GM19351 (cell line): ENCODE measurements at regions not wholly inside any gene's neighbourhood (a gene's known extent, or its start where the extent isn't known, plus 50 kb on each side); places are given as distances from the start of the nearest gene placed in this dataset.

Experiments used
- ATAC-seq: cut with Tn5 transposase; IDR thresholded peaks from one replicate; pipeline ENCODE4 v1.9.1; 2021; ENCODE audit warnings: mild to moderate bottlenecking, moderate library complexity; ENCODE audit not compliant: unreplicated experiment

DNA sequence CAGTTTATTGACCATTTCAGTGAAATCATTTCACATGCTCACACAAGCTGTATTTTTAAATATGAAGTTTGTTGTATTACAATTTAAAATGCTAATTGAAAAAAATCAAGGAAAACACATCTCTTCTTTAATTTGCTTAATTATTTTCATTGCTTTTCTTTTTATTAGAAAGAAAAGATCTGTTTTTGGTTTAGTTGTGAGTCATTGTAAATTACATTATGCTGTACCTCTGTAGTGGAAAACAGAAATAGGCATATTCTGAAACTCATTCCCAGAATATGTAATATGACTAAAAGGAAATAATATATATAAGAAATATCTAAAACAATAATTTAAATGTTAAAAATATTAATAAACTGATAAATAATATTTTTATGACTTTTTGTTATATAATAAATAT lies 161.9 kb downstream of the HGF start:
- ATAC-seq, result no peak

DNA sequence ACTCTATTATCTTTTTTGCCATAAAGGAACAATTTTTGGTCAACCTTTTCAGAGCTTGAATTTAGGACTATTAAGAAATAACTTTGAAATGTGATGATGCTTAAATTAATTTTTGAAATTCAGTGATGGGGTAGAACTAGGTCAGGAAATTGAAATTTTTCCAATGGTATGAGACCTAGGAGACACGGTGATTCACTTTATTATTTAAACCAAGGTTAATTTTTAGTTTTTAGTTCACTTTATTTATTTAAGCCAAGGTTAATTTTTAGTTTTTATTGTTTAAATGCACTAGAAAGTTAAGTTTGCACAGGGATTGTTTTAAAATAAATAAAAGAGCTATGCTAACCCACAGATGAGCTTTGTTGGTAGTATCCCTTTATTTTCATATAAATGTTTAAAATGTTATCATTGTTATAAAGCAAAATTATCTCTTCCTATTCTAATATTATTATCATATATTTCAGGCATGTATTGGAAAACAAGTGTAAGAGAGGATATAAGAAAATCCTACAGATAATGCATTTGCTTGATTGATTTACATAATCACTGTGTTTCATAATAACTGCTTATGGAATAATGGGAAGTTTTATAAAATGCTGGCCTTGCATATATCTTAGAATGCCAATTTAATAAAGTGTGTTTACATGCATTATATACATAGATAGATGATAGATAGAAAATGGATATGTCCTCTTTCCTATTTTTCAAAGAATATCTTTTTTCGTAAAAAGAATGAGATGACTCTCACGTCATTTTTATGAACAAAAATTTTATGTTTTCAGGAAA lies 163.6 kb downstream of the HGF start:
- no peak for ATAC-seq

DNA sequence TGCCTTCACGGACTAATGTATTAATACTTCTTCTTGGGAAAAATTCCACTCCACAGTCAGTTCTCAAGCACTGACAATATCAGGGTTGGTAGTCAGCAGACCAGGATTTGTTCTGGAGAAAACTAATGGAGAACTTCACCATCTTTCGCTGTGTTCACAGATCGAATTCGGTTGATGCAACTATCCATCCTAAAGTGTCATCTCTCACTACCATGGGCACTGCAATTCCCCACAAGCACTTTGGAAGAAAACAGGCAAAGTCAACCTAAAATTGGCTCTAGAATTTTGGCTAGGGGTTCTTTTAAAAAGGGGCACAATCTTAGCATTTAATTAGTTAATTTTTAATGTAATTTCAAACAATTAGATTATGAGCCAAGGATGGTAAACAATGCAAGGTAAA lies 164.4 kb downstream of the HGF start:
- no peak for ATAC-seq

DNA sequence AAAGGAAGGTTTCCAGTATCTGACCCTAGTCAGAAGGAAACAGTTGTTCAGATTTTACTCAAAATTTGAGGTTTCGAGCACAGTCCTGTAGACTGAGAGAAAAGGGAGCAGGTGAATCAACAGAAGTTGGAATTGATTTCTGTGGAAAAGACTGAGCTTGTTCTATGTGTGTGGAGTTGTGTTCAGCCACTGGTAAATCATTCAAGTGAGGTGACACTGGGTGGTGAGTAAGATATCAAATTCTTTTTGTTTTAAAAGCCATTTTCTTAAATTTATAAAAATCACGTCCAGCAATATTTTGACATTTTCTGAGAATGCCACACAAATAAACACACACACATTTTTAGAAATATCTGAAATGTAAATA lies 165.1 kb downstream of the HGF start:
- no peak for ATAC-seq

GRCh38 chr7:81604075-81604807 lies 165.6 kb downstream of the HGF start:
- ATAC-seq, result no peak

DNA sequence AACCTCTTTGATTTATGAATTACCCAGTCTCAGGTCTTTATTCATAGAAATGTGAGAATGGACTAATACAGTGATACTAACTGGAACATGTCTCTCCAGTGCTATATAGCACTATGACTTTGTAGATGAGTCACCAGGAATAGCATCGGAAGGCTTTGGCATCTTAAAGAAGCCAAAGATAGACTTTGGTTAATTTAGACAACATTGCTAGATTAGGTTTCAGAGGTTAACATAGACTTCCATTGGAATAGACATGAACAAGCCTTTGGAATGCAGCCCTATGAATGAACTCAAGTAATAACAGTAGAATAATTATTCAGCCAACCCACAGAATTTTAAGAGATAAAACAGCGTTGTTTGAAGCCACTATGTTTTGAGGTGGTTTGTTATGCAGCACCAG lies 169.2 kb downstream of the HGF start:
- no peak for ATAC-seq

DNA sequence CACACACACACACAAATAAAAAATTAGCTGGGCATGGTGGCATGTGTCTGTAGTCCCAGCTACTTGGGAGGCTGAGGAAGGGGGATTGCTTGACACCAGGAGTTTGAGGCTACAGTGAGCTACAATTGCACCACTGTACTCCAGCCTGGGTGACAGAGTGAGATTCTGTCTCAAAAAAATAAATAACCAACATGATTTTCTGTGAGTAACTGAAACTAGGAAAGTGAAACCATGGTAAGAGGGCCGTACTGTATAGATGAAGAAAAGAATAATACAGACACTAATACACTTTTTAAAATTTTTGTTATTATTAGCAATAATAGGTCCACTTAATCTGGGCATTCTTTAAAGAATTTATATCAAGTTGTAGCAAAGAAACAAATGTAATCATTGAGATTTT lies 170.9 kb downstream of the HGF start:
- ATAC-seq, result no peak

DNA sequence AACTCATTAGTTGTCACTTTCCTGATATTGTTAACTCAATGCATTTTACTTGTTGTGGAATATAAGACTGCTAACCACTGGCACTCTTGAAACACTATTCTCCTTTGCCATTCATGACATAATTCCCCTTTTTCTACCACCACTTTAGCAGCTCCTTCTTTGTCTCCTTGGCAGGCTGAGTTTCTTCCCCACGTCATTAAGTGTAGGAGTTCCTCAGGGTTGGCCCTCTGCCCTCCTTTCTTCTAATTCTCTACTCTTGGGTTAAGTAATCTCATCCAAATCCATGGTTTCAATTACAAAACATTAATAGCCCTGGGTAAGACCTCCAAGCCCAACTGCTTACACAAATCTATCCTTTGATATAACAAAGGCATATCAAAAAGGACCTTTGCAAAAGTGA lies 175.1 kb downstream of the HGF start:
- no peak for ATAC-seq

DNA sequence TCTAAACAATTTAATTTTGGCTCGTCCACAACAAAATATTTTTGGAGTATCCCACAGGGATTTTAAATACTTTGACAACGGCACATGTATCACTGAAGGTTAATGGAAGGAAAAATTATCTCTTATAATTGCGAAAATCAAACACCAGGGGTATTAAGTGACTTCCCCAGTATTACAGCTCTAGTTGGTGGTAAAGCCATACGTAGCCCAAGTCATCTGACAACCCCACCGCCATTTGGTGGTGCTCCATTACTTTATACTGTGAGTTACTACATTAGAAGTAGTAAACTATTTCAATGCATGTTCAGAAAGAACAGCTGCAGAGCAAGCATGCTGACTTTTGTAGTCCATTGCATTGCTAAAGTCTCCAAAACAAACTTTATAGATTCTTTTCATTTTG lies 179.7 kb downstream of the HGF start:
- no peak for ATAC-seq

DNA sequence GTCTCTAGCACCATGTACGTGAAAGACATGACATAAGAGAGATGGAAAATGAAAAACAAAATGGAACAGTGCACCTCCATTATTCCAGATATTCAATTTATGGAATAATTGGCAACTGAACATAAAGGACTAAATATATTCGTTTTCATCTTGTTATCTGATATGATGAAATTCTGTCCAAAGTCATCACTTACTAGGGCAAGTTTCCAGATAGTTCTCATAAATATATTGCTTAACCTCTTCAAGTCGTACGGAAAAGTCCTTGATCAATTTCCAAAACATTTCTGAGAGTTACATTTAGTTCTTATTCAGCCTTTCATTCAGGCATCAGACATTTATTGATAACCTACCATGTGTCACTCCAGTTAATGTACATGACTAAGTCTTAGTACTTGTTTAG lies 185.2 kb downstream of the HGF start:
- ATAC-seq, result no peak

GRCh38 chr7:81583882-81584533 lies 185.8 kb downstream of the HGF start:
- no peak for ATAC-seq

- peak; percentile 60 for ATAC-seq
Measured at GRCh38 chr7:81583090-81583489, 186.8 kb downstream of the HGF start.

DNA sequence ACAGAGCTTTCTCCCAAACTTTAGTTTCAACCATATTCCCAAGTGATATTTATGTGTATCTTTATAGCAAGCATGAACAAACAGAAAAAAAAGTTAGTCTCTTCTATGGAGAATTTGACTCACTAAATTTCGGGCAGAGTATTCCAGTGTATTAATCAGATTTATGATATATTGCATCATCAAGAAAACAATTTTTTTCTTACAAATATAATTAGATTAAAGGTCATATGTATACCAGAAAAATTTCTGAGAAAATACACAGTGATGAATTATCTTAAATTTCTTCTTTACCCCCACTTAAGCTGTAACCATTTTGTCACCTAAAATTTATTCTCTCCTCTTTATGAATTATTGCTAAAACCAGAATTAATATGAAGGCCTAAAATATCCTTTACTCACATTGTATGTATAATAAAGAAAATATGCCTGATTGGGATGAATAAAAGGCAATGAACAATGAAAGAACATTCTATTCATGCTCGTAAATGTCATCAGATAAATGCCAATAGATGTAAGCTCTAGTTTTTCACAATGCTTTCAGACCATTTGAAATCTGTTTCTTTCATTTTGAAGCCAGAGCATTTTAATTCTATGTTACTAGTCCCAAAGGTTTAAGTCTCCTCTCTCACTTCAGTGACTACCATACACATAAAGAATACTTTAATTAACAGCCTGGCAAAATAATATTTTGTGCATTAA lies 192.1 kb downstream of the HGF start:
- ATAC-seq, result no peak

DNA sequence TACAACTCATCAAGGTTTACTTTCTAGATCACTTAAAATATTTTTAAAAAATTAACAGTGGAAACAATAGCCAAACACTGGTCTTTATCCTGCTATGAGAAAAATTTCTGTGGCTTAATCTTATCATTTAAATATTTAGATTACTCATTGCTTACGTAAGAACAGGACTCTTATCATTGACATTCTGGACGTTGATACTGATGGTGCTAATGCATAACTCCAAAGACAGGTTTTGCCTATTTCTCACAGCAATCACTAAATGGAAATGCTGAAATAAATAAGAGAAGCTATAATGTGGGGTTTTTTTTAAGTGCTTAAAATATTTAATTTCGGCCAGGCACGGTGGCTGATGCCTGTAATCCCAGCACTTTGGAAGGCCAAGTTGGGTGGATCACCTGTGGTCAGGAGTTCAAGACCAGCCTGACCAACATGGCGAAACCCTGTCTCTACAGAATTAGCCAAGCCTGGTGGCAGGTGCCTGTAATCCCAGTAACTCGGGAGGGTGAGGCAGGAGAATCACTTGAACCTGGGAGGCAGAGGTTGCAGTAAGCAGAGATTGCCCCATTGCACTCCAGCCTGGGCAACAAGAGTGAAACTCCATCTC lies 195.0 kb downstream of the HGF start:
- ATAC-seq, result no peak

DNA sequence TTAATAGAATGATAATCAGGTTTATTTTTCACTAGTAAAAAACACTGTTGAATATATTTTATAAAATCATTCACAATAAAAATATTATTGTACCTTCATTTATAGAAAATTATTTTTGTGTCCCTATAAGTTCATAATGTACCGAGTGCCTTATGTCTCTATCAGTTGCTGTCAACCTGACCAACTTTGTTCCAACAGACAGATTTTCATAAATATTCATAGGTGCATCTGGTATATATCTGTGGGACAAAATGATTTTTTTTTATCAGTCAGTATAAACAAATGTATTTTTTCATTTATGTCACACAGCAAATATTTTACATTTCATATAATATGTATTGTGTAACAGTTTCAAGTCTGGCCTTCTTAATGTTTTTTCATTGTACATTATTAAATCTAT lies 195.9 kb downstream of the HGF start:
- no peak for ATAC-seq

GRCh38 chr7:81573128-81573527 lies 196.7 kb downstream of the HGF start:
- no peak for ATAC-seq

DNA sequence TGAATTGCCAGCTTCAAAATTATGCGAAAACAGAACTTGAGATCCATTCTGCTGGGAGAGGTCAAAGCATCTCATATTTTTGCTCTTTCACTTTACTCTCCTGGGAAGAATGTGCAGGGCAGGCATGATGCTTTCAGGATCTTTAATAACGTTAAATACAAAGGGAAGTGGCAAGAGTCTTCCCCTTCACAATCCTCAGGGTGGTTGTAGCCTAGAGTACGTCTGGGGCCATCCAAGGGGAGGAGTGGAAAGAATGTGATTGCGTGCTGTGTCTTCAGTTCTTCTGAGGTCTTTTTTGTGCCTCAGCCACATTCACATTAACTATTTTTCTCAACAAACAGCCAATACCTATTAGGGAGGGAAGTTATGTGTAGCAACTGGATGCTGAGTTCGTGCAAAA lies 207.3 kb downstream of the HGF start:
- ATAC-seq, result no peak

DNA sequence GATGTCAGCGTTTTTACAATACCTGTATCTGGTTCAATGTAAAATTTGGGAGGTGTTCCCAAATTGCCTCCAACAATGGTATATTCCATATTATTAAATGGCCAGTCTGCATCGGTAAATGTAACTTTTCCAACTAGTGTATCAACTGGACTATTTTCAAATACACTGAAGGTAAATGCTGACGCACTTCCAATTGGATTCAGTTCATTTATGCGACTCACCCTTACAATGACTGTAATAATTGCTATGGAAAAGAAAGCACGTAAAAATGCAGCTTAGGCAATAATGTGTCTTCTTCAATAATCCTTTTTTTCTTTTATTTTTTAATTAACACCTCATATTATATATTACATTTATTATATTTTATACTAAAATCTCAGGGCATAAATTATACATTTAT lies 209.1 kb downstream of the HGF start:
- ATAC-seq, result no peak

DNA sequence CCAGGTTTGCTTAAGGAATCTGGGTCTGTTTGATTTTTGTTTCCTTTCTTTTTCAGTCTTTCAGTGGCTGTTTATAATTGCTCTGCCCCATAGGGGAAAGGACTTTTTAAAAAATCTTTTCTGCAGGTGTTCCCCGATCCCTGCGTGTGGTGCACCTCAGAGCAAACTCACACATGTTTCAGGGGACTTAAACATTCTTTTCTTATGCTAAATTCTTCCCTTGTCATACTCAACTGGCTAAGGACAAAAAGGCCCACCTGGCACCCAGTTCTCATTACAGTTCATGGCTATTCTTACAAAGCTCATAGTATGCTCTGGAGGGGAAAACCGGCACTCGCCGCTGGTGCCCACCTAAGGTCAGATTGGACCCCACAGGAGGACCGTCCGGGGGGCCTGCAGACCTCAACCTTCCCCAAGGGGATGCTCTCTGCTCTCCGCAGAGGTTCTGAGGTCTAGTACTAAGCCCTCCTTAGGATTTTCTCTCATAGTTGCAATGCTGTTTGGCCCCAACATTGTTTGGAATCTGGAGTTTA lies 220.3 kb downstream of the HGF start:
- no peak for ATAC-seq

- no peak for ATAC-seq
Measured at GRCh38 chr7:81534996-81535395, 234.9 kb downstream of the HGF start.

DNA sequence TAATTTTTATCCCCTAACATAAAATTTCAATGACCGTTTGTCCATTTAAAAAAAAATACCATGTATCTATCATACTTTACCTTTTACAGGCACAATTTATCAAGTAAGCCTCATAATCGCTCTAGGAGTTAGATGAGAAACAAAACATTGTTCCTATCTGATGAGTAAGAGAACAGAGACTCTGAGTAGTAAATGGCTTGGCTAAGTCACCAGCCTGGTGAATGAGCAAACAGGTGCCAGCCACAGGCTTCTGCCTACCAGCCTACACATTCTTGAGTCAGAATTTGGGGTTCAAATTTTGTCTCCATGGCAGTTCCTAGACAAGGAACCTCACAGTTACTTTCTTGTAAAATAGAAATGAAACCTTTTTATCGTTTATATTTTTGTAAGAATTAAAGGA lies 235.4 kb downstream of the HGF start:
- ATAC-seq, result no peak
